ENCODE measurements at regions not wholly inside any gene's neighbourhood (a gene's known extent, or its start where the extent isn't known, plus 50 kb on each side); places are given as distances from the start of the nearest gene placed in this dataset.

GRCh38 chr3:87461036-87461435 is 184.7 kb upstream of the POU1F1 start:
- Mint-ChIP-seq H3K36me3 (ENCODE audit: insufficient read depth in 1 of 3, low read depth in 3 of 3) (peaks cover 0 to 4% (median 2%) of the 10 kb centered on the region in 3 experiments; a peak in 2 of 7 replicates), H3K4me1 (peaks cover 6% of the 10 kb centered on the region in 2 experiments), H3K9me3 (peaks cover 7% of the 10 kb centered on the region in 2 experiments; a peak in 4 of 5 replicates), H3K4me3 (no peak overlapping the region), H3K27me3 (ENCODE audit: low read depth) (no peaks in the 10 kb centered on the region), H3K27ac (peak overlapping the region in 1 of 3 experiments; percentile 13; a peak in 2 of 7 replicates)
- Histone ChIP-seq H2BK5ac (ENCODE audit: insufficient read length, low read length) (no peak overlapping the region), H3K14ac (ENCODE audit: insufficient read depth, low read length) (no peak overlapping the region; the same call in 1 of the 2 replicates), H3K9ac (ENCODE audit: extremely low read depth, insufficient read length, low read length) (no peak overlapping the region), H2AK5ac (ENCODE audit: insufficient read length, low read length) (no peak overlapping the region), H3K79me1 (ENCODE audit: insufficient read depth, low read depth, low read length, poor library complexity, severe bottlenecking) (no peaks in the 10 kb centered on the region), H3K27me3 (ENCODE audit: insufficient read depth, low read length) (no peaks in the 10 kb centered on the region), H2BK15ac (ENCODE audit: low read depth, low read length) (no peak overlapping the region), H2BK12ac (ENCODE audit: insufficient read length, low read depth, low read length) (no peak overlapping the region), H3K23me2 (ENCODE audit: insufficient read length, low read depth, low read length, poor library complexity, severe bottlenecking) (no peaks in the 10 kb centered on the region), H2BK20ac (ENCODE audit: low read depth, low read length, poor library complexity, severe bottlenecking) (no peak overlapping the region), H4K5ac (ENCODE audit: insufficient read length, low read depth, low read length) (no peak overlapping the region), H3K79me2 (ENCODE audit: insufficient read depth, low read length) (no peaks in the 10 kb centered on the region), H3T11ph (ENCODE audit: low read length) (no peak overlapping the region), H3K56ac (ENCODE audit: insufficient read length, low read depth, low read length) (no peak overlapping the region), H2AFZ (ENCODE audit: low read length) (no peak overlapping the region), H3K27ac (ENCODE audit: insufficient read length, low read depth, low read length) (no peak overlapping the region), H3K4me1 (ENCODE audit: insufficient read depth, low read length) (no peaks in the 10 kb centered on the region), H3K4me2 (ENCODE audit: insufficient read depth, insufficient read length, low read length) (no peak overlapping the region), H4K91ac (ENCODE audit: insufficient read length, low read depth, low read length) (no peak overlapping the region), H3K23ac (ENCODE audit: insufficient read length, low read depth, low read length) (no peak overlapping the region), H3K4ac (ENCODE audit: low read depth, low read length) (no peak overlapping the region), H4K8ac (replicated peaks; ENCODE audit: insufficient read length, low read depth, low read length) (no peak overlapping the region), H2BK120ac (ENCODE audit: low read depth, low read length, poor library complexity, severe bottlenecking) (no peak overlapping the region), H4K20me1 (ENCODE audit: control insufficient read depth, insufficient read depth, insufficient read length) (no peaks in the 10 kb centered on the region), H3K18ac (ENCODE audit: insufficient read length, low read depth, low read length) (no peak overlapping the region), H3K9me3 (ENCODE audit: control insufficient read depth, low read depth, low read length) (no peaks in the 10 kb centered on the region)
- DNase-seq, result no peak
- no CpG with 5 or more reads among the region's 3 CpGs for WGBS (ENCODE audit: extremely low coverage, insufficient read length, low lambda C conversion rate)
- TF ChIP-seq CTCF (conservative IDR thresholded peaks at IDR 0.05), result no peak

All from H9 (cell line).